ENCODE measurements at regions not wholly inside any gene's neighbourhood (a gene's known extent, or its start where the extent isn't known, plus 50 kb on each side); places are given as distances from the start of the nearest gene placed in this dataset.

DNA sequence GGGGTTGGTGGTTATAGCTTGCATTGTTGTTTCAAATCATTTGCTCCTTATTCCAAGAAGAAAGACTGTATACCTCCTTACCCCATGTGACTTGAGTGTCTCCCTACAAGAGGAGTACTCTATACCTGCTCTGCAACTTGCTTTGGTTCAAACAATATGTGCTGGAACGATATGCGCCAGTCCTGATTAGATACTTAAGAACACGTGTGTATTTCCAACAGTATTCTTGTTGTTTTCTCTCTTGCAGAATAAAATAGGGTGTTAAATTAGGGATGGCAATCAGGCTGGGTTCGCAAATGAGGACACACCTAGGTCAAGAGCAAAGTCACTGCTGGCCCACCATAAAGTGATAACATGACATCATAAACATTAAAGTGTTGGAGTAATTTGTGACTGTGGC is 895.0 kb upstream of the SLITRK1 start:
- TF ChIP-seq, protein P1, sequence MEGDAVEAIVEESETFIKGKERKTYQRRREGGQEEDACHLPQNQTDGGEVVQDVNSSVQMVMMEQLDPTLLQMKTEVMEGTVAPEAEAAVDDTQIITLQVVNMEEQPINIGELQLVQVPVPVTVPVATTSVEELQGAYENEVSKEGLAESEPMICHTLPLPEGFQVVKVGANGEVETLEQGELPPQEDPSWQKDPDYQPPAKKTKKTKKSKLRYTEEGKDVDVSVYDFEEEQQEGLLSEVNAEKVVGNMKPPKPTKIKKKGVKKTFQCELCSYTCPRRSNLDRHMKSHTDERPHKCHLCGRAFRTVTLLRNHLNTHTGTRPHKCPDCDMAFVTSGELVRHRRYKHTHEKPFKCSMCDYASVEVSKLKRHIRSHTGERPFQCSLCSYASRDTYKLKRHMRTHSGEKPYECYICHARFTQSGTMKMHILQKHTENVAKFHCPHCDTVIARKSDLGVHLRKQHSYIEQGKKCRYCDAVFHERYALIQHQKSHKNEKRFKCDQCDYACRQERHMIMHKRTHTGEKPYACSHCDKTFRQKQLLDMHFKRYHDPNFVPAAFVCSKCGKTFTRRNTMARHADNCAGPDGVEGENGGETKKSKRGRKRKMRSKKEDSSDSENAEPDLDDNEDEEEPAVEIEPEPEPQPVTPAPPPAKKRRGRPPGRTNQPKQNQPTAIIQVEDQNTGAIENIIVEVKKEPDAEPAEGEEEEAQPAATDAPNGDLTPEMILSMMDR (IDR thresholded peaks at IDR 0.05; ENCODE audit: low read length), result no peak
- TF ChIP-seq EZH2 (IDR thresholded peaks at IDR 0.05; ENCODE audit: borderline replicate concordance, low read length), result no peak
